HCT116 (cell line): ENCODE measurements at regions not wholly inside any gene's neighbourhood (a gene's known extent, or its start where the extent isn't known, plus 50 kb on each side); places are given as distances from the start of the nearest gene placed in this dataset.

Experiments
- ATAC-seq: fragments of 200-7000 bp; cut with Tn5 transposase; 2 replicates; pipeline ENCODE4 v1.9.1; 2020; ENCODE audit warnings: mild to moderate bottlenecking, moderate library complexity
- BruUV-seq: library from RNA; stranded (reverse); fragments of 400-500 nt; replicated peaks from 2 replicates; lab custom pipeline; 2021; lab: Mats Ljungman, UMichigan
- CTCF ChIA-PET: fragments of 300-600 bp; sonication (Branson Sonifier 250); formaldehyde crosslinking; loops from one replicate; lab custom pipeline; 2021; ENCODE audit warnings: antibody characterized with exemption; lab: Charles Lee
- POLR2A ChIA-PET: fragments of 300-600, 350-600 bp; sonication (Branson Sonifier 250); formaldehyde crosslinking; loops from one replicate; lab custom pipeline; 2021; ENCODE audit warnings: antibody characterized with exemption; lab: Charles Lee
- RAD21 ChIA-PET, 2 experiments: fragments of 300-600 bp; sonication (Branson Sonifier 250); formaldehyde crosslinking; loops; one replicate each; lab custom pipeline; 2023; ENCODE audit warnings: low total read pairs in 2 of 2; ENCODE audit not compliant: uncharacterized antibody in 2 of 2, unreplicated experiment in 2 of 2, low non-redundant PET in 1 of 2; lab: Charles Lee
- DNase-seq: peaks from one replicate; pipeline ENCODE4 v3.0.0-alpha.2; 2010; ENCODE audit warnings: low read depth, low spot score
- H2AFZ ChIP-seq: fragments of 200-600 bp; shearing (Covaris generic), sonication (generic); 2 replicates; pipeline ENCODE4 v1.6.1; 2017; ENCODE audit warnings: low read depth, mixed run types, mixed read lengths, antibody characterized with exemption, low read length; ENCODE audit not compliant: poor library complexity, severe bottlenecking
- H3K27ac ChIP-seq: 2 replicates; pipeline ENCODE4 v1.5.1; 2012; ENCODE audit warnings: low read depth, low read length
- H3K27me3 ChIP-seq: fragments of 200-600 bp; sonication (generic); 2 replicates; pipeline ENCODE4 v1.6.1; 2016; ENCODE audit warnings: mixed run types, low read length, mixed read lengths; ENCODE audit not compliant: insufficient read depth
- H3K36me3 ChIP-seq, 2 experiments: fragments of 200-500 bp in 1 of 2; fragments of 200-600 bp in 1 of 2; sonication (Bioruptor generic) in 1 of 2; sonication (generic) in 1 of 2; 2 replicates each; pipeline versions ENCODE4 v1.5.1 to v1.6.1; 2014 to 2016; ENCODE audit warnings: low read length in 2 of 2, inconsistent platforms in 1 of 2, mixed read lengths in 1 of 2, mixed run types in 1 of 2; ENCODE audit not compliant: insufficient read depth in 2 of 2, control insufficient read depth in 1 of 2
- H3K4me1 ChIP-seq, 2 experiments: fragments of 200-600 bp in 1 of 2; sonication (generic) in 1 of 2; 2 replicates each; pipeline versions ENCODE4 v1.5.1 to v1.6.1; 2012 to 2017; ENCODE audit warnings: low read length in 2 of 2, inconsistent platforms in 1 of 2, mild to moderate bottlenecking in 1 of 2, mixed read lengths in 1 of 2, mixed run types in 1 of 2, moderate library complexity in 1 of 2; ENCODE audit not compliant: insufficient read depth in 2 of 2, control insufficient read depth in 1 of 2
- H3K4me2 ChIP-seq: fragments of 200-600 bp; sonication (generic); 2 replicates; pipeline ENCODE4 v1.6.1; 2017; ENCODE audit warnings: mixed run types, low read length, mixed read lengths
- H3K4me3 ChIP-seq, 2 experiments: fragments of 200-600 bp in 1 of 2; sonication (generic) in 1 of 2; replicated peaks in 1 of 2; 2 replicates each; pipeline ENCODE4 v1.5.1; 2011 to 2016; ENCODE audit warnings: low read length in 2 of 2, control low read depth in 1 of 2, low read depth in 1 of 2, mild to moderate bottlenecking in 1 of 2, mixed read lengths in 1 of 2, mixed run types in 1 of 2
- H3K79me2 ChIP-seq: fragments of 200-600 bp; sonication (generic); 2 replicates; pipeline ENCODE4 v1.6.1; 2017; ENCODE audit warnings: mild to moderate bottlenecking, mixed run types, low read length, moderate library complexity, mixed read lengths; ENCODE audit not compliant: insufficient read depth
- H3K9ac ChIP-seq: fragments of 200-600 bp; sonication (generic); 2 replicates; pipeline ENCODE4 v1.6.1; 2016; ENCODE audit warnings: low read length, mixed read lengths
- H3K9me2 ChIP-seq: fragments of 200-600 bp; sonication (generic), shearing (Covaris generic); 2 replicates; pipeline ENCODE4 v1.6.1; 2017; ENCODE audit warnings: mixed run types, mild to moderate bottlenecking, moderate library complexity; ENCODE audit not compliant: insufficient read depth
- H3K9me3 ChIP-seq, 2 experiments: fragments of 200-500 bp in 1 of 2; fragments of 200-600 bp in 1 of 2; sonication (Bioruptor generic) in 1 of 2; sonication (generic) in 1 of 2; 2 replicates each; pipeline ENCODE4 v1.6.1; 2014 to 2017; ENCODE audit warnings: low read length in 2 of 2, mixed read lengths in 2 of 2, inconsistent platforms in 1 of 2, low read depth in 1 of 2, mild to moderate bottlenecking in 1 of 2, mixed run types in 1 of 2, moderate library complexity in 1 of 2; ENCODE audit not compliant: control insufficient read depth in 1 of 2, insufficient read depth in 1 of 2
- H4K20me1 ChIP-seq: fragments of 200-600 bp; sonication (generic), shearing (Covaris generic); 2 replicates; pipeline ENCODE4 v1.6.1; 2017; ENCODE audit warnings: mixed run types, mild to moderate bottlenecking, moderate library complexity; ENCODE audit not compliant: insufficient read depth
- ATF3 ChIP-seq: IDR thresholded peaks from 2 replicates; pipeline ENCODE4 v1.6.1; 2012
- CBX3 ChIP-seq: IDR thresholded peaks from 2 replicates; pipeline ENCODE4 v1.6.1; 2012; ENCODE audit warnings: low read depth
- CEBPB ChIP-seq: IDR thresholded peaks from 2 replicates; pipeline ENCODE4 v1.6.1; 2012; ENCODE audit warnings: low read depth
- CTCF ChIP-seq, 3 experiments: fragments of 200-600 bp in 1 of 3; sonication (generic) in 1 of 3; IDR thresholded peaks in 2 of 3; conservative IDR thresholded peaks in 1 of 3; 2 replicates each; pipeline ENCODE4 v1.5.1; 2012 to 2017; ENCODE audit warnings: low read depth in 2 of 3, low read length in 2 of 3, antibody characterized with exemption in 1 of 3, borderline replicate concordance in 1 of 3, control low read depth in 1 of 3, mild to moderate bottlenecking in 1 of 3, mixed read lengths in 1 of 3, mixed run types in 1 of 3, moderate library complexity in 1 of 3; ENCODE audit not compliant: insufficient read depth in 1 of 3
- EGR1 ChIP-seq: IDR thresholded peaks from 2 replicates; pipeline ENCODE4 v1.6.1; 2012; ENCODE audit warnings: low read depth
- ELF1 ChIP-seq: IDR thresholded peaks from 2 replicates; pipeline ENCODE4 v1.6.1; 2012; ENCODE audit warnings: low read depth, borderline replicate concordance
- EZH2 ChIP-seq: fragments of 200-600 bp; sonication (generic); IDR thresholded peaks from 2 replicates; pipeline ENCODE4 v1.6.1; 2017; ENCODE audit warnings: antibody characterized with exemption, mixed run types
- EZH2phosphoT487 ChIP-seq: fragments of 200-600 bp; IDR thresholded peaks from 2 replicates; pipeline ENCODE4 v1.6.1; 2018; ENCODE audit warnings: antibody characterized with exemption, borderline replicate concordance
- FOSL1 ChIP-seq: IDR thresholded peaks from 2 replicates; pipeline ENCODE4 v1.6.1; 2012; ENCODE audit warnings: low read depth
- JUND ChIP-seq: IDR thresholded peaks from 2 replicates; pipeline ENCODE4 v1.6.1; 2012
- POLR2A ChIP-seq: IDR thresholded peaks from 2 replicates; pipeline ENCODE4 v1.7.0; 2011; ENCODE audit warnings: borderline replicate concordance; ENCODE audit not compliant: insufficient read depth, insufficient read length; ENCODE audit errors: extremely low read depth
- POLR2AphosphoS5 ChIP-seq: IDR thresholded peaks from 2 replicates; pipeline ENCODE4 v1.6.1; 2011; ENCODE audit warnings: mild to moderate bottlenecking, low read depth, low read length, moderate library complexity
- RAD21 ChIP-seq: IDR thresholded peaks from 2 replicates; pipeline ENCODE4 v1.6.1; 2012; ENCODE audit warnings: low read depth, mild to moderate bottlenecking
- SP1 ChIP-seq: IDR thresholded peaks from 2 replicates; pipeline ENCODE4 v1.6.1; 2012; ENCODE audit warnings: low read depth
- SRF ChIP-seq: IDR thresholded peaks from 2 replicates; pipeline ENCODE4 v1.6.1; 2012; ENCODE audit warnings: low read depth
- TCF7L2 ChIP-seq: IDR thresholded peaks from 2 replicates; pipeline ENCODE4 v1.7.0; 2011; ENCODE audit warnings: borderline replicate concordance, inconsistent platforms; ENCODE audit not compliant: insufficient read depth, insufficient read length; ENCODE audit errors: extremely low read depth
- YY1 ChIP-seq: IDR thresholded peaks from 2 replicates; pipeline ENCODE4 v1.6.1; 2011; ENCODE audit warnings: low read length, low read depth, moderate library complexity, mild to moderate bottlenecking; ENCODE audit not compliant: insufficient replicate concordance; ENCODE audit errors: extremely low read depth
- ZBTB33 ChIP-seq: IDR thresholded peaks from 2 replicates; pipeline ENCODE4 v1.6.1; 2011; ENCODE audit warnings: mild to moderate bottlenecking, low read length, moderate library complexity; ENCODE audit not compliant: insufficient replicate concordance; ENCODE audit errors: extremely low read depth
- ZFX ChIP-seq: fragments of 450-650 bp; IDR thresholded peaks from 2 replicates; pipeline ENCODE4 v1.6.1; 2017
- ZNF274 ChIP-seq: fragments of 200-500 bp; sonication (Bioruptor generic); IDR thresholded peaks from 2 replicates; pipeline ENCODE4 v1.6.1; 2014; ENCODE audit warnings: mild to moderate bottlenecking, low read depth, low read length, inconsistent platforms
- intact Hi-C: fragments of 100-400 bp; cut with micrococcal nuclease; formaldehyde crosslinking; loops from 2 replicates; pipeline ENCODE4 v1.10.0; 2022
- TF ChIP-seq, protein P1 (sequence below): IDR thresholded peaks from 2 replicates; pipeline ENCODE4 v1.6.1; 2012; ENCODE audit warnings: low read depth

DNA sequence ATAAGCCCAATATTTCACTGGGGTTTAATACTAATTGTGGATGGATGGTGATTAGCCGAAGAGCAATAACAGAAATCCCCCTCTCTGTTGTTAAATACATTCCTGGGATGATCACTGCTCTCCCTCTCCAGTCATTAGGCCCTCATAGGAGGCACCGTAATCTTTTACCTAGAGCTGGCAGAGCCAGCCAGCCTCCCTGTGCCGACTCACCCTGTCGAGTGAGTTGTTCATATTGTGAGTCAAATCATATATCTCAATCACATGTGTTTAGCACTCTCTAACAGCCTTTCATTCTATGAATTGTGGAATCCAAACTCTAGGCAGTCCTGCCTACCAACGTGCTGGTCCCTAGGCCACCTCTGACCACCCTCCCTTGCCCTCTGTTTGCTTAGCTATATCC lies 771.0 kb downstream of the IRX1 start (continued):
- TF ChIP-seq TCF7L2 (no peak), ELF1 (no peak), SP1 (no peak)

DNA sequence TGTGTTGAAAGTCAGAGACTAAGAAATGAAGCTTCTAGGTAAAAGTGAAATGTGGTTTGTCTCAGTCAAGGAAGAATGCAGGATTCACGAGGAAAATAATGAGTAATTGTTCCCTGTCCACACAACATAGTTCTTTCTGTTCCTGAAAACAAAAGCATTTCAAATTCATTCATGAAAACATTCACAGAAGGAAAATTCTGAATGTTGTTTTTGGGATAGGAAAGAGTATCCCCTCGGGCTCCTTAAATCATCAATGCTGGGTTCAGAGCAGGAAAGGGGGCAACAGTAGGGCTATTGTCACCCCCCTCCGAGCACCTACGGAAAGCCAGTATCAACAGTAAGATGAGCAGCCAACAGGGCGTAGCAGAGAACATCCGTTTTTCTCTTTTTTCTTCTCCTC lies 769.9 kb upstream of the ADAMTS16 start:
- no peaks in the 10 kb centered on the region for H3K4me1 ChIP-seq
- ChIA-PET POLR2A (no interaction called here), RAD21 (no interaction called here), CTCF (no interaction called here)
- no TSS peak for BruUV-seq
- H3K9me3 ChIP-seq = peaks cover 21 to 34% of the 10 kb centered on the region in 2 experiments; a peak in 3 of 4 replicates
- no peak overlapping the region for H3K4me2 ChIP-seq
- TF ChIP-seq ZBTB33 (no peak), EZH2phosphoT487 (no peak), YY1 (no peak), CBX3 (no peak), POLR2A (no peak), CEBPB (no peak), RAD21 (no peak), CTCF (IDR thresholded peaks at IDR 0.05 in 2 of 3, conservative IDR thresholded peaks at IDR 0.05 in 1 of 3; ENCODE audit: borderline replicate concordance in 1 of 3, insufficient read depth in 1 of 3, low read depth in 2 of 3, low read length in 2 of 3) (no peak), SRF (no peak), EGR1 (no peak), EZH2 (no peak), FOSL1 (no peak), ZFX (no peak), ZNF274 (no peak), SP1 (no peak), TCF7L2 (no peak), ATF3 (no peak), POLR2AphosphoS5 (no peak), JUND (no peak)
- TF ChIP-seq, protein P1, sequence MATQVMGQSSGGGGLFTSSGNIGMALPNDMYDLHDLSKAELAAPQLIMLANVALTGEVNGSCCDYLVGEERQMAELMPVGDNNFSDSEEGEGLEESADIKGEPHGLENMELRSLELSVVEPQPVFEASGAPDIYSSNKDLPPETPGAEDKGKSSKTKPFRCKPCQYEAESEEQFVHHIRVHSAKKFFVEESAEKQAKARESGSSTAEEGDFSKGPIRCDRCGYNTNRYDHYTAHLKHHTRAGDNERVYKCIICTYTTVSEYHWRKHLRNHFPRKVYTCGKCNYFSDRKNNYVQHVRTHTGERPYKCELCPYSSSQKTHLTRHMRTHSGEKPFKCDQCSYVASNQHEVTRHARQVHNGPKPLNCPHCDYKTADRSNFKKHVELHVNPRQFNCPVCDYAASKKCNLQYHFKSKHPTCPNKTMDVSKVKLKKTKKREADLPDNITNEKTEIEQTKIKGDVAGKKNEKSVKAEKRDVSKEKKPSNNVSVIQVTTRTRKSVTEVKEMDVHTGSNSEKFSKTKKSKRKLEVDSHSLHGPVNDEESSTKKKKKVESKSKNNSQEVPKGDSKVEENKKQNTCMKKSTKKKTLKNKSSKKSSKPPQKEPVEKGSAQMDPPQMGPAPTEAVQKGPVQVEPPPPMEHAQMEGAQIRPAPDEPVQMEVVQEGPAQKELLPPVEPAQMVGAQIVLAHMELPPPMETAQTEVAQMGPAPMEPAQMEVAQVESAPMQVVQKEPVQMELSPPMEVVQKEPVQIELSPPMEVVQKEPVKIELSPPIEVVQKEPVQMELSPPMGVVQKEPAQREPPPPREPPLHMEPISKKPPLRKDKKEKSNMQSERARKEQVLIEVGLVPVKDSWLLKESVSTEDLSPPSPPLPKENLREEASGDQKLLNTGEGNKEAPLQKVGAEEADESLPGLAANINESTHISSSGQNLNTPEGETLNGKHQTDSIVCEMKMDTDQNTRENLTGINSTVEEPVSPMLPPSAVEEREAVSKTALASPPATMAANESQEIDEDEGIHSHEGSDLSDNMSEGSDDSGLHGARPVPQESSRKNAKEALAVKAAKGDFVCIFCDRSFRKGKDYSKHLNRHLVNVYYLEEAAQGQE = no peak
- no peak for ATAC-seq
- no peaks in the 10 kb centered on the region for H3K9me2 ChIP-seq
- H3K9ac ChIP-seq = no peak overlapping the region
- intact Hi-C loops = no loop called here
- H3K4me3 ChIP-seq = no peak overlapping the region
- H3K36me3 ChIP-seq = no peaks in the 10 kb centered on the region
- no peak overlapping the region for H2AFZ ChIP-seq
- H3K27me3 ChIP-seq = no peaks in the 10 kb centered on the region
- H3K27ac ChIP-seq = no peak overlapping the region
- no peaks in the 10 kb centered on the region for H3K79me2 ChIP-seq
- DNase-seq = no peak
- no peaks in the 10 kb centered on the region for H4K20me1 ChIP-seq
